HepG2 (cell line): ENCODE measurements at regions not wholly inside any gene's neighbourhood (a gene's known extent, or its start where the extent isn't known, plus 50 kb on each side); places are given as distances from the start of the nearest gene placed in this dataset.

ENCODE experiments used
- ATAC-seq: fragments of 200-7000 bp; cut with Tn5 transposase; 3 replicates; pipeline ENCODE4 v1.9.1; 2020; ENCODE audit warnings: mild to moderate bottlenecking, moderate library complexity
- BruUV-seq: library from RNA; stranded (reverse); fragments of 400-500 nt; replicated peaks from 2 replicates; lab custom pipeline; 2021; lab: Mats Ljungman, UMichigan
- CTCF ChIA-PET: fragments of 300-600 bp; formaldehyde crosslinking; extraction: SDS; loops from one replicate; lab custom pipeline; 2021; ENCODE audit warnings: low total read pairs, inconsistent platforms, low intra/inter-chr PET ratio; lab: Yijun Ruan, JAX
- POLR2A ChIA-PET: fragments of 350-600 bp; sonication (Branson Sonifier 250); formaldehyde crosslinking; loops from one replicate; lab custom pipeline; 2020; ENCODE audit warnings: antibody characterized with exemption, inconsistent platforms; lab: Yijun Ruan, JAX
- DNase-seq: peaks from one replicate; pipeline ENCODE4 v3.0.0-alpha.2; 2015; ENCODE audit warnings: low spot score
- FAIRE-seq: peaks from 3 replicates; lab custom pipeline; 2011; peaks lifted over from hg19 to GRCh38; lab: Jason Lieb, UNC
- H2AFZ ChIP-seq: one replicate; pipeline ENCODE4 v1.6.1; 2011; ENCODE audit warnings: low read length, inconsistent platforms
- H3K27ac ChIP-seq: fragments of 300-600 bp; 3 replicates; pipeline ENCODE4 v1.8.0; 2011; ENCODE audit warnings: mixed run types, mild to moderate bottlenecking, mixed read lengths, low read length, inconsistent platforms; ENCODE audit not compliant: insufficient read depth; ENCODE audit errors: extremely low read length
- H3K27me3 ChIP-seq, 2 experiments: fragments of 200-600 bp in 1 of 2; 2 replicates in 1 of 2; 3 replicates in 1 of 2; pipeline versions ENCODE4 v1.6.0 to v1.8.0; 2011; ENCODE audit warnings: low read length in 2 of 2, mild to moderate bottlenecking in 2 of 2, moderate library complexity in 2 of 2, inconsistent platforms in 1 of 2; ENCODE audit not compliant: insufficient read depth in 2 of 2, control insufficient read depth in 1 of 2
- H3K36me3 ChIP-seq, 2 experiments: fragments of 200-600 bp in 1 of 2; replicated peaks in 1 of 2; 2 replicates in 1 of 2; 3 replicates in 1 of 2; pipeline versions ENCODE4 v1.5.1 to v1.8.0; 2011; ENCODE audit warnings: low read length in 2 of 2, inconsistent platforms in 1 of 2; ENCODE audit not compliant: insufficient read depth in 2 of 2, control insufficient read depth in 1 of 2
- H3K4me1 ChIP-seq: 2 replicates; pipeline ENCODE4 v1.5.1; 2012; ENCODE audit warnings: low read length, inconsistent platforms; ENCODE audit not compliant: insufficient read depth
- H3K4me2 ChIP-seq: 2 replicates; pipeline ENCODE4 v1.6.0; 2011; ENCODE audit warnings: low read depth, low read length, inconsistent platforms
- H3K4me3 ChIP-seq, 3 experiments: fragments of 200-600 bp in 1 of 3; sonication (generic), shearing (Covaris generic) in 1 of 3; replicated peaks in 1 of 3; 2 replicates each; pipeline ENCODE4 v1.5.1; 2011 to 2016; ENCODE audit warnings: low read length in 3 of 3, inconsistent platforms in 2 of 3, low read depth in 2 of 3, mild to moderate bottlenecking in 2 of 3, control low read depth in 1 of 3, mixed read lengths in 1 of 3; ENCODE audit not compliant: insufficient read depth in 1 of 3
- H3K79me2 ChIP-seq: one replicate; pipeline ENCODE4 v1.6.1; 2011; ENCODE audit warnings: low read length, inconsistent platforms; ENCODE audit not compliant: insufficient read depth
- H3K9ac ChIP-seq: 2 replicates; pipeline ENCODE4 v1.6.0; 2011; ENCODE audit warnings: mild to moderate bottlenecking, low read depth, low read length, inconsistent platforms; ENCODE audit not compliant: insufficient read depth
- H3K9me3 ChIP-seq: 2 replicates; pipeline ENCODE4 v1.5.1; 2012; ENCODE audit warnings: mild to moderate bottlenecking, low read length
- H4K20me1 ChIP-seq: 2 replicates; pipeline ENCODE4 v1.6.0; 2011; ENCODE audit warnings: inconsistent platforms, mild to moderate bottlenecking, low read length, moderate library complexity; ENCODE audit not compliant: insufficient read depth
- ATF7 ChIP-seq, 2 experiments: fragments of 450-650 bp in 1 of 2; sonication (generic) in 1 of 2; formaldehyde crosslinking in 1 of 2; IDR thresholded peaks; 2 replicates each; pipeline versions ENCODE4 v1.4.0 to v1.6.1; 2016 to 2020; ENCODE audit warnings: antibody characterized with exemption in 1 of 2, mild to moderate bottlenecking in 1 of 2, missing genetic modification reagents in 1 of 2
- CBX1 ChIP-seq: IDR thresholded peaks from one replicate; pipeline ENCODE4 v1.6.1; 2016; ENCODE audit warnings: antibody characterized with exemption, low read depth
- PBX3 ChIP-seq: sonication (generic); formaldehyde crosslinking; IDR thresholded peaks from 2 replicates; pipeline ENCODE4 v1.8.1; 2023; ENCODE audit warnings: missing genetic modification reagents, inconsistent platforms, borderline replicate concordance
- TCF7L2 ChIP-seq: IDR thresholded peaks from 2 replicates; pipeline ENCODE4 v1.6.1; 2011; ENCODE audit warnings: mild to moderate bottlenecking, low read depth, low read length, moderate library complexity
- ZKSCAN1 ChIP-seq: fragments of 150-350 bp; IDR thresholded peaks from 2 replicates; pipeline ENCODE4 v1.6.1; 2014; ENCODE audit warnings: low read length
- ZNF234 ChIP-seq: sonication (generic); formaldehyde crosslinking; conservative IDR thresholded peaks from 2 replicates; pipeline ENCODE4 v1.5.1; 2020; ENCODE audit warnings: mild to moderate bottlenecking, missing genetic modification reagents
- WGBS: methylation state at CpG from one replicate; pipeline ENCODE4 v1.1.6; 2017; ENCODE audit warnings: low lambda C conversion rate; 5-methylcytosine and 5-hydroxymethylcytosine counted together
- in situ Hi-C: cut with HindIII; loops from 2 replicates; pipeline ENCODE4 v1.10.0; 2017; ENCODE audit warnings: low pct_unique_long_range_greater_than_20kb; ENCODE audit not compliant: extremely low pct_ligation_motif_present
- intact Hi-C: fragments of 100-400 bp; cut with micrococcal nuclease; formaldehyde crosslinking; loops from one replicate; pipeline ENCODE4 v1.10.0; 2022; ENCODE audit not compliant: unreplicated experiment

- CTCF ChIA-PET, result no interaction called here
- H3K4me1 ChIP-seq, result peaks cover 51% of the 10 kb centered on the region
- H3K36me3 ChIP-seq, result no peaks in the 10 kb centered on the region
- ATAC-seq (no peak), DNase-seq (no peak), FAIRE-seq (no peak)
- no peak overlapping the region for H2AFZ ChIP-seq
- H4K20me1 ChIP-seq, result no peaks in the 10 kb centered on the region
- TF ChIP-seq TCF7L2 (no peak), ZKSCAN1 (peak; percentile 42; the same call in 1 of the 2 replicates)
- no peak overlapping the region for H3K4me2 ChIP-seq
- in situ Hi-C loops (no loop called here), intact Hi-C loops (loop anchor here (5.0 kb wide), 1 partner anchor 83 kb away; no protein-coding TSS in a partner anchor)
- H3K27me3 ChIP-seq, result no peaks in the 10 kb centered on the region
- H3K79me2 ChIP-seq, result no peaks in the 10 kb centered on the region
- POLR2A ChIA-PET, result no interaction called here
- no peak overlapping the region for H3K4me3 ChIP-seq
- no peak overlapping the region for H3K9ac ChIP-seq
- no peak overlapping the region for H3K27ac ChIP-seq
- no peaks in the 10 kb centered on the region for H3K9me3 ChIP-seq
- 100% methylated on average over 1 of the region's 1 CpG for WGBS
- BruUV-seq, result no TSS peak
Observed at GRCh38 chr10:28805390-28805789, 128.1 kb downstream of the BAMBI start.

GRCh38 chr10:28806488-28806941 is 129.2 kb downstream of the BAMBI start:
- intact Hi-C loops, result loop anchor here (5.0 kb wide), 1 partner anchor 84 kb away; no protein-coding TSS in a partner anchor
- H3K79me2 ChIP-seq, result no peaks in the 10 kb centered on the region
- peaks cover 54% of the 10 kb centered on the region for H3K4me1 ChIP-seq
- H3K9ac ChIP-seq, result no peak overlapping the region
- FAIRE-seq, result no peak
- BruUV-seq, result no TSS peak
- peak overlapping the region; percentile 69 for H2AFZ ChIP-seq
- H3K27me3 ChIP-seq, result no peaks in the 10 kb centered on the region
- POLR2A ChIA-PET, result no interaction called here
- no peak for ATAC-seq
- H3K4me2 ChIP-seq, result peak overlapping the region; percentile 94
- H3K36me3 ChIP-seq, result no peaks in the 10 kb centered on the region
- in situ Hi-C loops, result no loop called here
- TF ChIP-seq CBX1 (no peak), ATF7 (IDR thresholded peaks at IDR 0.05) (0 out of 2 replicates have a peak, but pooled peaks have one; percentile 12), ATF7 (CRISPR knock-in tag; IDR thresholded peaks at IDR 0.05) (no peak), ZNF234 (CRISPR knock-in tag) (no peak), PBX3 (CRISPR knock-in tag) (no peak)
- CTCF ChIA-PET, result no interaction called here
- no peaks in the 10 kb centered on the region for H4K20me1 ChIP-seq
- WGBS, result 71% methylated on average over 5 of the region's 5 CpGs
- H3K4me3 ChIP-seq, result no peak overlapping the region
- no peaks in the 10 kb centered on the region for H3K9me3 ChIP-seq
- DNase-seq, result no peak
- H3K27ac ChIP-seq, result no peak overlapping the region
